MM.1S (cell line): ENCODE measurements at regions not wholly inside any gene's neighbourhood (a gene's known extent, or its start where the extent isn't known, plus 50 kb on each side); places are given as distances from the start of the nearest gene placed in this dataset.

Source experiments
- CTCF ChIP-seq: fragments of 300-600 bp; sonication (generic); IDR thresholded peaks from 2 replicates; pipeline ENCODE4 v1.5.1; 2016; ENCODE audit warnings: antibody characterized with exemption, low read length, mixed read lengths
- EZH2 ChIP-seq: fragments of 300-600 bp; sonication (generic); optimal IDR thresholded peaks from 2 replicates; pipeline ENCODE3; 2017; ENCODE audit warnings: low read depth, mild to moderate bottlenecking, antibody characterized with exemption, low read length, mixed read lengths

DNA sequence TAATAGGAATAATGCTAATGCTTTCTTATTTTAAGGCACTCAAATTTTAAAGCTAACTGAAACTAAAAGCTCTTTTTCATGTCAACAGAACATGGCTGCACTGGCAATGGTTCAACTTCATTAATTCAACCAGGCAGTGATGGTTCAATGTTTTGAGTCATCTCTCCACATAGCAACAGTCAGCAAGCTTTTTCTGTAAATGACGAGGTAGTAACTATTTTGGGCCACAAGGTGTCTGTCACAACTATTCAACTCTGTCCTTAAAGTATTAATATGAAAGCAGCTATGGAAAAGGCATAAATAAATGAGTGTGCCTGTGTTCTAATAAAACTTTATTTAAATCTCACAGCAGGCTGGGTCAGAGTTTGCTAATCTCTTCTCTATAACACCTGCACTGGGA lies 1425.6 kb upstream of the PIK3C3 start:
- TF ChIP-seq CTCF (no peak), EZH2 (no peak)
